ENCODE measurements at regions not wholly inside any gene's neighbourhood (a gene's known extent, or its start where the extent isn't known, plus 50 kb on each side); places are given as distances from the start of the nearest gene placed in this dataset.

DNA sequence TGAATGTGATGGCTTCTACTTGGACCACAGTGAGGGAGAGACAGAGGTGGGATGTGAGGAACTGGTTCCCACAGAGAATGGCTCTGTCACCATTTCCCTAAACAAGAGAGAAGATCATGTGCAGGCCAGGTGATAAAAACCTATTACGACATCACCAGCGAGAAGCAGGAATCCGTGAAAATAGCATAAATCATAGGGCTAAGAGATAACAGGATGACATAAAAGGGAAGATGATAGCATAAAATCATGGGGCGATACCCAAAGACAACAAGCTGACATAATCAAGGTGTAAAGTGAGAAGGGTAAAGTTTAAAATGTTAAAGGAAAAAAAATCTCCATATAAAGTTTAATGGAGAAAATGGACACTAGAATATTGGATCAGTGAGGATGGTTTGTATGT lies 205.5 kb upstream of the SLIT2 start:
- no TSS peak for BruUV-seq (replicated peaks)

GRCh38 chr4:20044966-20045365 lies 206.7 kb upstream of the SLIT2 start:
- Histone ChIP-seq H3K9me3 (no peaks in the 10 kb centered on the region), H3K27me3 (replicated peaks; ENCODE audit: control insufficient read depth, insufficient read depth, low read length) (no peaks in the 10 kb centered on the region), H3K36me3 (ENCODE audit: control insufficient read depth, insufficient read depth, low read length) (no peaks in the 10 kb centered on the region), H3K4me1 (no peaks in the 10 kb centered on the region), H3K4me3 (ENCODE audit: low read depth, low read length) (no peak overlapping the region)
- intact Hi-C loops (cut with micrococcal nuclease; ENCODE audit: unreplicated experiment) = no loop called here
- no peak overlapping the region for H3K4me3 Mint-ChIP-seq (ENCODE audit: unreplicated experiment)
- DNase-seq = no peak
- TF ChIP-seq, protein P1, sequence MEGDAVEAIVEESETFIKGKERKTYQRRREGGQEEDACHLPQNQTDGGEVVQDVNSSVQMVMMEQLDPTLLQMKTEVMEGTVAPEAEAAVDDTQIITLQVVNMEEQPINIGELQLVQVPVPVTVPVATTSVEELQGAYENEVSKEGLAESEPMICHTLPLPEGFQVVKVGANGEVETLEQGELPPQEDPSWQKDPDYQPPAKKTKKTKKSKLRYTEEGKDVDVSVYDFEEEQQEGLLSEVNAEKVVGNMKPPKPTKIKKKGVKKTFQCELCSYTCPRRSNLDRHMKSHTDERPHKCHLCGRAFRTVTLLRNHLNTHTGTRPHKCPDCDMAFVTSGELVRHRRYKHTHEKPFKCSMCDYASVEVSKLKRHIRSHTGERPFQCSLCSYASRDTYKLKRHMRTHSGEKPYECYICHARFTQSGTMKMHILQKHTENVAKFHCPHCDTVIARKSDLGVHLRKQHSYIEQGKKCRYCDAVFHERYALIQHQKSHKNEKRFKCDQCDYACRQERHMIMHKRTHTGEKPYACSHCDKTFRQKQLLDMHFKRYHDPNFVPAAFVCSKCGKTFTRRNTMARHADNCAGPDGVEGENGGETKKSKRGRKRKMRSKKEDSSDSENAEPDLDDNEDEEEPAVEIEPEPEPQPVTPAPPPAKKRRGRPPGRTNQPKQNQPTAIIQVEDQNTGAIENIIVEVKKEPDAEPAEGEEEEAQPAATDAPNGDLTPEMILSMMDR (IDR thresholded peaks at IDR 0.05; ENCODE audit: insufficient read depth in 1 of 2, low read depth in 1 of 2, low read length in 1 of 2, severe bottlenecking in 1 of 2, unreplicated experiment in 1 of 2) = no peak
- H3K9me3 Mint-ChIP-seq (ENCODE audit: unreplicated experiment) = no peaks in the 10 kb centered on the region
- ChIA-PET POLR2A (no interaction called here), CTCF (no interaction called here)
- BruUV-seq (replicated peaks) = no TSS peak
- no peaks in the 10 kb centered on the region for H3K36me3 Mint-ChIP-seq (ENCODE audit: insufficient read depth, unreplicated experiment)
- H3K27ac Mint-ChIP-seq (ENCODE audit: unreplicated experiment) = no peak overlapping the region
- no peaks in the 10 kb centered on the region for H3K4me1 Mint-ChIP-seq (ENCODE audit: low read depth, unreplicated experiment)
- H3K27me3 Mint-ChIP-seq (ENCODE audit: insufficient read depth, unreplicated experiment) = no peaks in the 10 kb centered on the region

More for the DNA sequence above, 205.5 kb upstream of the SLIT2 start:
- no peak overlapping the region for H3K4me3 ChIP-seq (ENCODE audit: low read depth, low read length)
- DNase-seq = no peak
- no peaks in the 10 kb centered on the region for H3K9me3 Mint-ChIP-seq (ENCODE audit: unreplicated experiment)
- POLR2A ChIA-PET = no interaction called here
- CTCF ChIA-PET = no interaction called here
- H3K9me3 ChIP-seq = no peaks in the 10 kb centered on the region
- no peak overlapping the region for H3K4me3 Mint-ChIP-seq (ENCODE audit: unreplicated experiment)
- no peaks in the 10 kb centered on the region for H3K36me3 ChIP-seq (ENCODE audit: control insufficient read depth, insufficient read depth, low read length)
- H3K27ac Mint-ChIP-seq (ENCODE audit: unreplicated experiment) = no peak overlapping the region
- no peaks in the 10 kb centered on the region for H3K4me1 ChIP-seq
- TF ChIP-seq, protein P1 (IDR thresholded peaks at IDR 0.05; ENCODE audit: insufficient read depth in 1 of 2, low read depth in 1 of 2, low read length in 1 of 2, severe bottlenecking in 1 of 2, unreplicated experiment in 1 of 2) = no peak
- H3K4me1 Mint-ChIP-seq (ENCODE audit: low read depth, unreplicated experiment) = no peaks in the 10 kb centered on the region
- no peaks in the 10 kb centered on the region for H3K27me3 Mint-ChIP-seq (ENCODE audit: insufficient read depth, unreplicated experiment)
- H3K36me3 Mint-ChIP-seq (ENCODE audit: insufficient read depth, unreplicated experiment) = no peaks in the 10 kb centered on the region
- intact Hi-C loops (cut with micrococcal nuclease; ENCODE audit: unreplicated experiment) = no loop called here
- no peaks in the 10 kb centered on the region for H3K27me3 ChIP-seq (replicated peaks; ENCODE audit: control insufficient read depth, insufficient read depth, low read length)

- DNase-seq = no peak
- CTCF ChIA-PET = no interaction called here
- POLR2A ChIA-PET = no interaction called here
- TF ChIP-seq, protein P1 (IDR thresholded peaks at IDR 0.05; ENCODE audit: insufficient read depth in 1 of 2, low read depth in 1 of 2, low read length in 1 of 2, severe bottlenecking in 1 of 2, unreplicated experiment in 1 of 2) = no peak
- H3K36me3 Mint-ChIP-seq (ENCODE audit: insufficient read depth, unreplicated experiment) = no peaks in the 10 kb centered on the region
- Histone ChIP-seq H3K4me1 (no peaks in the 10 kb centered on the region), H3K27me3 (replicated peaks; ENCODE audit: control insufficient read depth, insufficient read depth, low read length) (no peaks in the 10 kb centered on the region), H3K36me3 (ENCODE audit: control insufficient read depth, insufficient read depth, low read length) (no peaks in the 10 kb centered on the region), H3K4me3 (ENCODE audit: low read depth, low read length) (no peak overlapping the region), H3K9me3 (no peaks in the 10 kb centered on the region)
- no peaks in the 10 kb centered on the region for H3K27me3 Mint-ChIP-seq (ENCODE audit: insufficient read depth, unreplicated experiment)
- no peaks in the 10 kb centered on the region for H3K9me3 Mint-ChIP-seq (ENCODE audit: unreplicated experiment)
- no peaks in the 10 kb centered on the region for H3K4me1 Mint-ChIP-seq (ENCODE audit: low read depth, unreplicated experiment)
- no TSS peak for BruUV-seq (replicated peaks)
- no peak overlapping the region for H3K27ac Mint-ChIP-seq (ENCODE audit: unreplicated experiment)
- intact Hi-C loops (cut with micrococcal nuclease; ENCODE audit: unreplicated experiment) = no loop called here
- no peak overlapping the region for H3K4me3 Mint-ChIP-seq (ENCODE audit: unreplicated experiment)
These were observed 207.2 kb upstream of the SLIT2 start for GRCh38 chr4:20044502-20044911.

Data from Caco-2 (cell line).